Heart right ventricle (tissue), 16 donors: ENCODE measurements at regions not wholly inside any gene's neighbourhood (a gene's known extent, or its start where the extent isn't known, plus 50 kb on each side); places are given as distances from the start of the nearest gene placed in this dataset.

Experiments
- ATAC-seq, 8 donors: fragments of 200-7000 bp; cut with Tn5 transposase; one replicate each; pipeline ENCODE4 v1.9.1; 2020; ENCODE audit warnings: mild to moderate bottlenecking in 8 of 8, moderate library complexity in 8 of 8, moderate number of reproducible peaks in 1 of 8
- DNase-seq, 2 donors: peaks; one replicate each; pipeline ENCODE4 v3.0.0-alpha.2; 2020
- H3K27ac ChIP-seq, 10 donors: fragments of 200-600 bp; sonication (generic) in 2 of 10; one replicate each; pipeline versions ENCODE4 v1.5.0 to v1.8.0; 2020 to 2022; ENCODE audit warnings: mild to moderate bottlenecking in 3 of 10
- H3K27me3 ChIP-seq, 7 donors: fragments of 200-600 bp; one replicate each; pipeline ENCODE4 v1.8.0; 2021 to 2022; ENCODE audit warnings: mild to moderate bottlenecking in 2 of 7
- H3K36me3 ChIP-seq, 9 donors: fragments of 200-600 bp; sonication (generic) in 1 of 9; one replicate each; pipeline versions ENCODE4 v1.5.0 to v1.8.0; 2020 to 2022; ENCODE audit warnings: mild to moderate bottlenecking in 2 of 9
- H3K4me1 ChIP-seq, 9 donors: fragments of 200-600 bp; sonication (generic) in 1 of 9; one replicate each; pipeline versions ENCODE4 v1.5.0 to v1.8.0; 2020 to 2022; ENCODE audit warnings: mild to moderate bottlenecking in 4 of 9
- H3K4me3 ChIP-seq, 10 donors: fragments of 200-600 bp; sonication (generic) in 2 of 10; one replicate each; pipeline versions ENCODE4 v1.5.0 to v1.8.0; 2020 to 2022; ENCODE audit warnings: mild to moderate bottlenecking in 7 of 10, moderate library complexity in 2 of 10
- H3K9me3 ChIP-seq, 11 donors: fragments of 200-600 bp in 10 of 11; sonication (generic) in 2 of 11; one replicate each; pipeline versions ENCODE4 v1.5.0 to v1.8.0; 2013 to 2022; ENCODE audit warnings: mild to moderate bottlenecking in 2 of 11, control low read depth in 1 of 11, moderate library complexity in 1 of 11
- CTCF ChIP-seq, 9 donors: fragments of 200-600 bp; sonication (generic) in 2 of 9; IDR thresholded peaks; one replicate each; pipeline versions ENCODE4 v1.5.0 to v1.8.0; 2021 to 2022; ENCODE audit warnings: antibody characterized with exemption in 9 of 9, mild to moderate bottlenecking in 5 of 9, moderate library complexity in 1 of 9
- WGBS, 2 donors: extraction: QIAGEN DNeasy Blood & Tissue Kit; methylation state at CpG; one replicate each; pipeline ENCODE4 v1.1.7; 2013; ENCODE audit warnings: inconsistent platforms in 1 of 2; 5-methylcytosine and 5-hydroxymethylcytosine counted together
- intact Hi-C, 10 donors: fragments of 100-400 bp; cut with DNase I; formaldehyde crosslinking; loops; one replicate each; pipeline versions ENCODE4 v1.11.1 to v1.14.2; 2022
- donor health status: Arrhythmogenic right ventricular cardiomyopathy.
- donor health status: ischemic (EF 13 %, LVEDD 7.1; RV severe dilation, severe dysfunction).
- donor health status: healthy with polysubstance abuse.
- donor health status: DM: no; HTN: yes; CAD: no.
- donor health status: DM: no; HTN: no; CAD: no.
- donor health status: ischemic (EF 25% LVEDD 6.9; RV normal size, moderate dysfunction).
- donor health status: ischemic (EF 25% LVEDD 5.7; RV mildly dilated, moderate dysfunction).
- donor health status: healthy.
- donor health status: DM: yes; HTN: yes; CAD: no.
- donor health status: Ischemic cardiomyopathy.
- donor health status: ischemic (EF 35%, LVEDD 5.7; RV mildly dilated, moderate dysfunction).
- donor health status: nonischemic (EF 11% LVEDD 7.7; RV severe dilation, severe dysfunction).
- donor health status: DM: yes; HTN: yes; CAD: no.
- donor health status: PGD.
- donor health status: ischemic (EF 29% LVEDD 5.4; RV normal size, mild dysfunction).
- donor health status: nonischemic (EF 23%, LVEDD 6.1; RV moderate dilation, normal function).

GRCh38 chr6:51468704-51469103, 618.7 kb downstream of the PKHD1 start:
- intact Hi-C loops: no loop called here
- DNase-seq (no peak), ATAC-seq (no peak)
- Histone ChIP-seq H3K27ac (no peak overlapping the region), H3K9me3 (no peaks in the 10 kb centered on the region), H3K36me3 (no peaks in the 10 kb centered on the region), H3K27me3 (peaks cover 0 to 6% (median 0%) of the 10 kb centered on the region in 7 donors), H3K4me3 (no peak overlapping the region), H3K4me1 (no peaks in the 10 kb centered on the region)
- WGBS, 2 donors: 58 to 59% methylated on average over 3 of the region's 3 CpGs
- no peak for TF ChIP-seq CTCF (IDR thresholded peaks at IDR 0.05)

GRCh38 chr6:51472745-51473487, 614.5 kb downstream of the PKHD1 start:
- intact Hi-C loops: no loop called here
- no peak for DNase-seq
- no peaks in the 10 kb centered on the region for H3K4me1 ChIP-seq
- no peak overlapping the region for H3K27ac ChIP-seq
- no peak for ATAC-seq
- TF ChIP-seq CTCF (IDR thresholded peaks at IDR 0.05): no peak
- H3K27me3 ChIP-seq: no peaks in the 10 kb centered on the region
- WGBS, 2 donors: 76 to 85% methylated on average over 5 of the region's 5 CpGs
- H3K9me3 ChIP-seq: no peaks in the 10 kb centered on the region
- no peak overlapping the region for H3K4me3 ChIP-seq
- no peaks in the 10 kb centered on the region for H3K36me3 ChIP-seq

- 55 to 60% methylated on average over 9 of the region's 9 CpGs for WGBS, 2 donors
- no peaks in the 10 kb centered on the region for H3K36me3 ChIP-seq
- no peaks in the 10 kb centered on the region for H3K4me1 ChIP-seq
- ATAC-seq (no peak), DNase-seq (no peak)
- intact Hi-C loops: no loop called here
- H3K9me3 ChIP-seq: no peaks in the 10 kb centered on the region
- no peak for TF ChIP-seq CTCF (IDR thresholded peaks at IDR 0.05)
- no peak overlapping the region for H3K4me3 ChIP-seq
- H3K27ac ChIP-seq: no peak overlapping the region
- H3K27me3 ChIP-seq: no peaks in the 10 kb centered on the region
Observed at GRCh38 chr6:51474022-51474975, 613.1 kb downstream of the PKHD1 start.

- Histone ChIP-seq H3K4me1 (no peaks in the 10 kb centered on the region), H3K27ac (no peak overlapping the region), H3K4me3 (no peak overlapping the region), H3K36me3 (no peaks in the 10 kb centered on the region), H3K9me3 (peaks cover 0 to 13% (median 0%) of the 10 kb centered on the region in 11 donors), H3K27me3 (no peaks in the 10 kb centered on the region)
- intact Hi-C loops: no loop called here
- no peak for TF ChIP-seq CTCF (IDR thresholded peaks at IDR 0.05)
- DNase-seq: no peak
- 75 to 82% methylated on average over 8 of the region's 8 CpGs for WGBS, 2 donors
- ATAC-seq: no peak
Observed at GRCh38 chr6:51477711-51478311, 609.6 kb downstream of the PKHD1 start.
